ENCODE measurements at regions not wholly inside any gene's neighbourhood (a gene's known extent, or its start where the extent isn't known, plus 50 kb on each side); places are given as distances from the start of the nearest gene placed in this dataset.

DNA sequence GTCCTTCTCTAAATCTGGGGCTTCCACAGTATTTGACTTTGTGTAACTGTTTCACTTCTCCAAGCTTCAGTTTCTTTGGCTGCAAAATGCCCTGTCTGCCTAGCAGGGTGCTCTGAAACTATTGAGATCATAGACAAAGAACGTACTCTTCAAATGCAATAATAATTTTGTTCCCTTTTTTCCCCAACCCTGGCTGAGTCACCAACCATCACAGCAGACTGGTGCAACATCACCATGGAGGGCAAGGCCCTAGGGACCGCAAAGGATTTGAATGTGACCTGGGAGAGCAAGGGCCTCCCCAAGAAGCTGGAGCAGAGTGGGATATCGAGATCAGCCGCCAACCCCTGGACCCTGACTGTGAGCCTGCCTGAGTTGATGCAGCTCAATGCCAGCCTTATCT lies 115.0 kb downstream of the FCRL5 start:
- H3K9me2 ChIP-seq (ENCODE audit: insufficient read depth), result peaks cover 26% of the 10 kb centered on the region; the same call in 1 of the 2 replicates
- peaks cover 5% of the 10 kb centered on the region; the same call in 1 of the 3 replicates for H3K36me3 Mint-ChIP-seq (ENCODE audit: low read depth)
- DNase-seq (ENCODE audit: low spot score) (no peak), ATAC-seq (no peak)
- no peaks in the 10 kb centered on the region for H3K36me3 ChIP-seq (ENCODE audit: insufficient read depth)
- H2AFZ ChIP-seq, result no peak overlapping the region
- H3K27me3 Mint-ChIP-seq (ENCODE audit: insufficient read depth, low read depth, poor library complexity), result peaks cover 2% of the 10 kb centered on the region
- TF ChIP-seq JUNB (IDR thresholded peaks at IDR 0.05; ENCODE audit: unreplicated experiment) (no peak), NANOG (IDR thresholded peaks at IDR 0.05; ENCODE audit: borderline replicate concordance) (no peak), POLR2AphosphoS5 (IDR thresholded peaks at IDR 0.05; ENCODE audit: low read depth) (no peak)
- peaks cover 14% of the 10 kb centered on the region; the same call in 2 of the 3 replicates for H3K9me3 Mint-ChIP-seq
- no peaks in the 10 kb centered on the region for H3K27me3 ChIP-seq (ENCODE audit: insufficient read depth)
- H3K27ac Mint-ChIP-seq, result no peak overlapping the region
- H3K27ac ChIP-seq (ENCODE audit: low read depth), result no peak overlapping the region
- no peaks in the 10 kb centered on the region for H3K79me2 ChIP-seq (replicated peaks; ENCODE audit: insufficient read depth)
- no peak overlapping the region for H3K4me3 ChIP-seq
- no peaks in the 10 kb centered on the region for H4K20me1 ChIP-seq (replicated peaks; ENCODE audit: insufficient read depth)
- no peak overlapping the region for H3K4me2 ChIP-seq
- H3F3A ChIP-seq (replicated peaks; ENCODE audit: low read depth), result no peaks in the 10 kb centered on the region
- H3K4me1 ChIP-seq (ENCODE audit: insufficient read depth), result peaks cover 25% of the 10 kb centered on the region
- H3K4me1 Mint-ChIP-seq, result peaks cover 19% of the 10 kb centered on the region
- no peak overlapping the region for H3K4me3 Mint-ChIP-seq

DNA sequence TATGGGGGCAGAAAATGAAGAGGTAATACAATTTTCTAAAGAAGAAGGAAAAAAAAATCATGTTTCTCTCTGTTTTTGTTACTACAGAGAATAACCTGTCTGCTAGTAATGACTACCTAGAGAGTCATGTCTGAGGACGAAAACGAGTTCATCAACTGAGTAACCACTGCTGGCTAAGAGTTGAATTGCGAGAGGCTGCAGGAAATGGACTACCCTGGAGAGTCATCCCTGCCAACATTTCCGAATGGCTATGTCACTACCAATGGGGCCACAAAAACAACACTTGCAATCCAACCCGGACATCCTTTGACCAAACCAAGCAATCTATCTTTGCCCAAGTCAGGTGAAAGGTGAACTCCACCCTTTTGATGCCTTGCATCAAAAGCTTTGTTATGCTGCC lies 120.6 kb downstream of the FCRL5 start:
- Mint-ChIP-seq H3K27me3 (ENCODE audit: insufficient read depth, low read depth, poor library complexity) (no peaks in the 10 kb centered on the region), H3K27ac (no peak overlapping the region), H3K9me3 (peaks cover 6% of the 10 kb centered on the region; the same call in 1 of the 3 replicates), H3K4me1 (no peaks in the 10 kb centered on the region), H3K4me3 (no peak overlapping the region), H3K36me3 (ENCODE audit: low read depth) (no peaks in the 10 kb centered on the region)
- H2AFZ ChIP-seq, result no peak overlapping the region
- H3K4me2 ChIP-seq, result no peak overlapping the region
- H3K9me2 ChIP-seq (ENCODE audit: insufficient read depth), result peaks cover 9% of the 10 kb centered on the region; the same call in 1 of the 2 replicates
- H3K27me3 ChIP-seq (ENCODE audit: insufficient read depth), result no peaks in the 10 kb centered on the region
- H3K4me3 ChIP-seq, result no peak overlapping the region
- H3K27ac ChIP-seq (ENCODE audit: low read depth), result no peak overlapping the region
- H3K79me2 ChIP-seq (replicated peaks; ENCODE audit: insufficient read depth), result no peaks in the 10 kb centered on the region
- DNase-seq (ENCODE audit: low spot score) (no peak), ATAC-seq (no peak)
- no peaks in the 10 kb centered on the region for H3K36me3 ChIP-seq (ENCODE audit: insufficient read depth)
- H3K4me1 ChIP-seq (ENCODE audit: insufficient read depth), result no peaks in the 10 kb centered on the region
- no peaks in the 10 kb centered on the region for H4K20me1 ChIP-seq (replicated peaks; ENCODE audit: insufficient read depth)
- no peaks in the 10 kb centered on the region for H3F3A ChIP-seq (replicated peaks; ENCODE audit: low read depth)
- TF ChIP-seq NANOG (IDR thresholded peaks at IDR 0.05; ENCODE audit: borderline replicate concordance), result no peak
- TF ChIP-seq, protein P1, sequence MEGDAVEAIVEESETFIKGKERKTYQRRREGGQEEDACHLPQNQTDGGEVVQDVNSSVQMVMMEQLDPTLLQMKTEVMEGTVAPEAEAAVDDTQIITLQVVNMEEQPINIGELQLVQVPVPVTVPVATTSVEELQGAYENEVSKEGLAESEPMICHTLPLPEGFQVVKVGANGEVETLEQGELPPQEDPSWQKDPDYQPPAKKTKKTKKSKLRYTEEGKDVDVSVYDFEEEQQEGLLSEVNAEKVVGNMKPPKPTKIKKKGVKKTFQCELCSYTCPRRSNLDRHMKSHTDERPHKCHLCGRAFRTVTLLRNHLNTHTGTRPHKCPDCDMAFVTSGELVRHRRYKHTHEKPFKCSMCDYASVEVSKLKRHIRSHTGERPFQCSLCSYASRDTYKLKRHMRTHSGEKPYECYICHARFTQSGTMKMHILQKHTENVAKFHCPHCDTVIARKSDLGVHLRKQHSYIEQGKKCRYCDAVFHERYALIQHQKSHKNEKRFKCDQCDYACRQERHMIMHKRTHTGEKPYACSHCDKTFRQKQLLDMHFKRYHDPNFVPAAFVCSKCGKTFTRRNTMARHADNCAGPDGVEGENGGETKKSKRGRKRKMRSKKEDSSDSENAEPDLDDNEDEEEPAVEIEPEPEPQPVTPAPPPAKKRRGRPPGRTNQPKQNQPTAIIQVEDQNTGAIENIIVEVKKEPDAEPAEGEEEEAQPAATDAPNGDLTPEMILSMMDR (conservative IDR thresholded peaks at IDR 0.05; ENCODE audit: low read depth in 2 of 2), result no peak
- TF ChIP-seq, protein P2, sequence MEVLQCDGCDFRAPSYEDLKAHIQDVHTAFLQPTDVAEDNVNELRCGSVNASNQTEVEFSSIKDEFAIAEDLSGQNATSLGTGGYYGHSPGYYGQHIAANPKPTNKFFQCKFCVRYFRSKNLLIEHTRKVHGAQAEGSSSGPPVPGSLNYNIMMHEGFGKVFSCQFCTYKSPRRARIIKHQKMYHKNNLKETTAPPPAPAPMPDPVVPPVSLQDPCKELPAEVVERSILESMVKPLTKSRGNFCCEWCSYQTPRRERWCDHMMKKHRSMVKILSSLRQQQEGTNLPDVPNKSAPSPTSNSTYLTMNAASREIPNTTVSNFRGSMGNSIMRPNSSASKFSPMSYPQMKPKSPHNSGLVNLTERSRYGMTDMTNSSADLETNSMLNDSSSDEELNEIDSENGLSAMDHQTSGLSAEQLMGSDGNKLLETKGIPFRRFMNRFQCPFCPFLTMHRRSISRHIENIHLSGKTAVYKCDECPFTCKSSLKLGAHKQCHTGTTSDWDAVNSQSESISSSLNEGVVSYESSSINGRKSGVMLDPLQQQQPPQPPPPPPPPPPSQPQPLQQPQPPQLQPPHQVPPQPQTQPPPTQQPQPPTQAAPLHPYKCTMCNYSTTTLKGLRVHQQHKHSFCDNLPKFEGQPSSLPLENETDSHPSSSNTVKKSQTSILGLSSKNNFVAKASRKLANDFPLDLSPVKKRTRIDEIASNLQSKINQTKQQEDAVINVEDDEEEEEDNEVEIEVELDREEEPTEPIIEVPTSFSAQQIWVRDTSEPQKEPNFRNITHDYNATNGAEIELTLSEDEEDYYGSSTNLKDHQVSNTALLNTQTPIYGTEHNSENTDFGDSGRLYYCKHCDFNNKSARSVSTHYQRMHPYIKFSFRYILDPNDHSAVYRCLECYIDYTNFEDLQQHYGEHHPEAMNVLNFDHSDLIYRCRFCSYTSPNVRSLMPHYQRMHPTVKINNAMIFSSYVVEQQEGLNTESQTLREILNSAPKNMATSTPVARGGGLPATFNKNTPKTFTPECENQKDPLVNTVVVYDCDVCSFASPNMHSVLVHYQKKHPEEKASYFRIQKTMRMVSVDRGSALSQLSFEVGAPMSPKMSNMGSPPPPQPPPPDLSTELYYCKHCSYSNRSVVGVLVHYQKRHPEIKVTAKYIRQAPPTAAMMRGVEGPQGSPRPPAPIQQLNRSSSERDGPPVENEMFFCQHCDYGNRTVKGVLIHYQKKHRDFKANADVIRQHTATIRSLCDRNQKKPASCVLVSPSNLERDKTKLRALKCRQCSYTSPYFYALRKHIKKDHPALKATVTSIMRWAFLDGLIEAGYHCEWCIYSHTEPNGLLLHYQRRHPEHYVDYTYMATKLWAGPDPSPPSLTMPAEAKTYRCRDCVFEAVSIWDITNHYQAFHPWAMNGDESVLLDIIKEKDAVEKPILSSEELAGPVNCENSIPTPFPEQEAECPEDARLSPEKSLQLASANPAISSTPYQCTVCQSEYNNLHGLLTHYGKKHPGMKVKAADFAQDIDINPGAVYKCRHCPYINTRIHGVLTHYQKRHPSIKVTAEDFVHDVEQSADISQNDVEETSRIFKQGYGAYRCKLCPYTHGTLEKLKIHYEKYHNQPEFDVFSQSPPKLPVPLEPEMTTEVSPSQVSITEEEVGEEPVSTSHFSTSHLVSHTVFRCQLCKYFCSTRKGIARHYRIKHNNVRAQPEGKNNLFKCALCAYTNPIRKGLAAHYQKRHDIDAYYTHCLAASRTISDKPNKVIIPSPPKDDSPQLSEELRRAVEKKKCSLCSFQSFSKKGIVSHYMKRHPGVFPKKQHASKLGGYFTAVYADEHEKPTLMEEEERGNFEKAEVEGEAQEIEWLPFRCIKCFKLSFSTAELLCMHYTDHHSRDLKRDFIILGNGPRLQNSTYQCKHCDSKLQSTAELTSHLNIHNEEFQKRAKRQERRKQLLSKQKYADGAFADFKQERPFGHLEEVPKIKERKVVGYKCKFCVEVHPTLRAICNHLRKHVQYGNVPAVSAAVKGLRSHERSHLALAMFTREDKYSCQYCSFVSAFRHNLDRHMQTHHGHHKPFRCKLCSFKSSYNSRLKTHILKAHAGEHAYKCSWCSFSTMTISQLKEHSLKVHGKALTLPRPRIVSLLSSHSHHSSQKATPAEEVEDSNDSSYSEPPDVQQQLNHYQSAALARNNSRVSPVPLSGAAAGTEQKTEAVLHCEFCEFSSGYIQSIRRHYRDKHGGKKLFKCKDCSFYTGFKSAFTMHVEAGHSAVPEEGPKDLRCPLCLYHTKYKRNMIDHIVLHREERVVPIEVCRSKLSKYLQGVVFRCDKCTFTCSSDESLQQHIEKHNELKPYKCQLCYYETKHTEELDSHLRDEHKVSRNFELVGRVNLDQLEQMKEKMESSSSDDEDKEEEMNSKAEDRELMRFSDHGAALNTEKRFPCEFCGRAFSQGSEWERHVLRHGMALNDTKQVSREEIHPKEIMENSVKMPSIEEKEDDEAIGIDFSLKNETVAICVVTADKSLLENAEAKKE (CRISPR knock-in tag; IDR thresholded peaks at IDR 0.05), result no peak
- TF ChIP-seq JUNB (IDR thresholded peaks at IDR 0.05; ENCODE audit: unreplicated experiment), result no peak
- TF ChIP-seq CREB1 (CRISPR knock-in tag; IDR thresholded peaks at IDR 0.05; ENCODE audit: low read depth), result no peak
- TF ChIP-seq ZNF114 (CRISPR knock-in tag; IDR thresholded peaks at IDR 0.05), result no peak
- TF ChIP-seq, protein P3, sequence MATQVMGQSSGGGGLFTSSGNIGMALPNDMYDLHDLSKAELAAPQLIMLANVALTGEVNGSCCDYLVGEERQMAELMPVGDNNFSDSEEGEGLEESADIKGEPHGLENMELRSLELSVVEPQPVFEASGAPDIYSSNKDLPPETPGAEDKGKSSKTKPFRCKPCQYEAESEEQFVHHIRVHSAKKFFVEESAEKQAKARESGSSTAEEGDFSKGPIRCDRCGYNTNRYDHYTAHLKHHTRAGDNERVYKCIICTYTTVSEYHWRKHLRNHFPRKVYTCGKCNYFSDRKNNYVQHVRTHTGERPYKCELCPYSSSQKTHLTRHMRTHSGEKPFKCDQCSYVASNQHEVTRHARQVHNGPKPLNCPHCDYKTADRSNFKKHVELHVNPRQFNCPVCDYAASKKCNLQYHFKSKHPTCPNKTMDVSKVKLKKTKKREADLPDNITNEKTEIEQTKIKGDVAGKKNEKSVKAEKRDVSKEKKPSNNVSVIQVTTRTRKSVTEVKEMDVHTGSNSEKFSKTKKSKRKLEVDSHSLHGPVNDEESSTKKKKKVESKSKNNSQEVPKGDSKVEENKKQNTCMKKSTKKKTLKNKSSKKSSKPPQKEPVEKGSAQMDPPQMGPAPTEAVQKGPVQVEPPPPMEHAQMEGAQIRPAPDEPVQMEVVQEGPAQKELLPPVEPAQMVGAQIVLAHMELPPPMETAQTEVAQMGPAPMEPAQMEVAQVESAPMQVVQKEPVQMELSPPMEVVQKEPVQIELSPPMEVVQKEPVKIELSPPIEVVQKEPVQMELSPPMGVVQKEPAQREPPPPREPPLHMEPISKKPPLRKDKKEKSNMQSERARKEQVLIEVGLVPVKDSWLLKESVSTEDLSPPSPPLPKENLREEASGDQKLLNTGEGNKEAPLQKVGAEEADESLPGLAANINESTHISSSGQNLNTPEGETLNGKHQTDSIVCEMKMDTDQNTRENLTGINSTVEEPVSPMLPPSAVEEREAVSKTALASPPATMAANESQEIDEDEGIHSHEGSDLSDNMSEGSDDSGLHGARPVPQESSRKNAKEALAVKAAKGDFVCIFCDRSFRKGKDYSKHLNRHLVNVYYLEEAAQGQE (IDR thresholded peaks at IDR 0.05; ENCODE audit: unreplicated experiment), result no peak
- no peak for TF ChIP-seq EZH2phosphoT487 (IDR thresholded peaks at IDR 0.05; ENCODE audit: unreplicated experiment)
- no peak for TF ChIP-seq STAT1 (IDR thresholded peaks at IDR 0.05; ENCODE audit: unreplicated experiment)
- TF ChIP-seq ZNF331 (CRISPR knock-in tag; IDR thresholded peaks at IDR 0.05; ENCODE audit: low read depth), result no peak
